Activated CD8-positive, alpha-beta memory T cell treated with anti-CD3 and anti-CD28 coated beads, Interleukin-2, amount 50 U/mL, for 24 hours (primary cell): ENCODE measurements at regions not wholly inside any gene's neighbourhood (a gene's known extent, or its start where the extent isn't known, plus 50 kb on each side); places are given as distances from the start of the nearest gene placed in this dataset.
"Not testable (repeated sequence)": the region's sequence is repeated elsewhere in the genome, so short reads cannot be mapped to it uniquely, and the experiment has no call there.

Source experiments
- DNase-seq: peaks from one replicate; pipeline ENCODE4 v3.0.0-alpha.2; 2020; ENCODE audit errors: extremely low read depth

DNA sequence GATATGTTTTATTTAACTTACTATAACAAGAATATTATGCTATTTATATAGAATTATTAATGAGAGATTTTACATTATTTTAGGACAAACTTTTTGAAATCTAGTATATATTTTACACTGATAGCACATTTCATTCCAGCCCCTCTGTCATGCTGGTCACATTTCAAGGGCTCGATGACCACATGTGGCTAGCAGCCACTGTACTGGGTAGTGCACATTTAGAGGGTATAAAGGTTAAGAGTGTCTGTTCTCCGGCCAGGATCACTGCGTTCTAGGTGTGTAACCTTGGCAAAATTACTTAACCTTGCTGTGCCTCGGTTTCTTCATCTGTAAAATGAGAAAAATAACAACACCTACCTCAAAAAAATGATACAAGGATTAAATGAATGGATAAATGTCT is 87.2 kb upstream of the TNP1 start:
- DNase-seq = no peak

GRCh38 chr2:216944733-216945132 is 84.9 kb upstream of the TNP1 start:
- no peak for DNase-seq

DNA sequence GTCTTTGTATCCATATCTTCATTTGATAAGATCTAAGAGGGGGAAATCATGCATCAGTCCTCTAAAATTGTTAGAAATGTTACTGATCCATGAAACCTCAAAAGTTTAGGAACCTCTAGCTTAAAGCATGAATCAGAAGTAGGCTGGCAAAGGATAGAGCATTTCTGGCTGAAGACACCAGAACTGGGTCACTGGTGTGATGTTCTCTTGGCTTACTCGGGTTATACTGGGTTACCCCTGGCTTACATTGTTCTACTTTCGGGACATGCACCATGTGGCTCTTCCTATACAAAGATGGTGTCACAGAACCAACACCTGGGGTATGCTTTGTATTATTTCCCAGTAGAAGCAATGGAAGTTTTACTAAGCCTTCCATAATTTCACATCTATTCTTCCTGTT is 83.2 kb upstream of the TNP1 start:
- DNase-seq = no peak

- no peak for DNase-seq
Measured at GRCh38 chr2:216942465-216942864, 82.6 kb upstream of the TNP1 start.

- no peak for DNase-seq
Measured at GRCh38 chr2:216942016-216942415, 82.2 kb upstream of the TNP1 start.

- DNase-seq = no peak
Measured at GRCh38 chr2:216936954-216937357, 77.1 kb upstream of the TNP1 start.

- DNase-seq = no peak
Measured at GRCh38 chr2:216934623-216935022, 74.8 kb upstream of the TNP1 start.

DNA sequence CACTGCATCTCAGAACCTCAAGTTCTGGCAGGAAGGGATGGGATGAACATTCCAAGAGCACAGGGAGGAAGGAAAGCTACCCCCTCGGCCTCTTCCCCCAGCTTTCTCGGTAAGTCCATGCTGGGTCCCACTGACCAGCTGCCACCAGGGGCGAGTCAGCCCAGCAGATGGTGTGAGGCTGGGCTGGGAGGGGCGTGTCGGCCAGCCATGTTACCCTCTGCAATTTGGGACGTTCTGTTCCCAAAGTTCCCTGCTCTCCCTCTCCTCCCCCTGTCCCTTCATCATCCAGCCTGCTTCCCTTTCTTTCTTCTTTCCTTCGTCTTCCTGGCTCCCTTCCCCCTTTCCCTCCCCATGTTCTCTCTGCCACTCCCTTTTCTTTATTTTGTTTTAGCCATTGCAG is 74.3 kb upstream of the TNP1 start:
- no peak for DNase-seq

- no peak for DNase-seq
Measured at GRCh38 chr2:216932863-216933548, 73.1 kb upstream of the TNP1 start.

GRCh38 chr2:216932113-216932862 is 72.4 kb upstream of the TNP1 start:
- DNase-seq = no peak

- DNase-seq = no peak
Measured at GRCh38 chr2:216930716-216931115, 70.9 kb upstream of the TNP1 start.

DNA sequence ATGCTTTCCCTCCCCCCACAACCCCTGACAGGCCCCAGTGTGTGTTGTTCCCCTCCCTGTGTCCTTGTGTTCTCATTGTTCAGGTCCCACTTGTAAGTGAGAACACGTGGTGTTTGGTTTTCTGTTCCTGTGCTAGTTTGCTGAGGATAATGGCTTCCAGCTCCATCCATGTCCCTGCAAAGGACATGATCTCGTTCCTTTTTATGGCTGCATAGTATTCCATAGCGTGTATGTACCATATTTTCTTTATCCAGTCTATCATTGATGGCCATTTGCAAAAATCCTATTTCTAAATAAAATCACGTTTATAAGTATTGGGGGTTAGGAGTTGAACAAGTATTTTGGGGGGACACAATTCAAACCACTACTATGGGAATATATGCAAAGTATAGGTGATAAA is 69.5 kb upstream of the TNP1 start:
- DNase-seq = not testable (repeated sequence)

GRCh38 chr2:216927163-216927562 is 67.3 kb upstream of the TNP1 start:
- DNase-seq = no peak

GRCh38 chr2:216925636-216926366 is 65.9 kb upstream of the TNP1 start:
- no peak for DNase-seq

DNA sequence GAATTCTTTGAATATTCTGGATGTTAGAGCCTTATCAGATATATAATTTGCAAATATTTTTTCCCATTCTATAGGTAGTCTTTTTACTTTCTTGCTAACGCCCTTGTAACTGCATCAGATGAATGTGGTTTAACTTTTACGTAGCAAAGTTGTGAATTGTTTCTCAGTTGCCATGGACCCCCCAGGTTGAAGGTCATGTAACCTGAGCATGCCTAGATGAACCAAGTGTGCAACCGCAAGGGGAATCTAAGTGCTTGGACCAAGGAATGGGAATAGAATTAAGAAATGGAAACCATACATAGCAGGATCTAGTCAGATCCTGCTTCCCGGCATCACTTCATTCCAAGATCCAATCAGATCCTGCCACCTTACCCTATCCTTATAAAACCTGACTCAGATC is 65.1 kb upstream of the TNP1 start:
- no peak for DNase-seq

DNA sequence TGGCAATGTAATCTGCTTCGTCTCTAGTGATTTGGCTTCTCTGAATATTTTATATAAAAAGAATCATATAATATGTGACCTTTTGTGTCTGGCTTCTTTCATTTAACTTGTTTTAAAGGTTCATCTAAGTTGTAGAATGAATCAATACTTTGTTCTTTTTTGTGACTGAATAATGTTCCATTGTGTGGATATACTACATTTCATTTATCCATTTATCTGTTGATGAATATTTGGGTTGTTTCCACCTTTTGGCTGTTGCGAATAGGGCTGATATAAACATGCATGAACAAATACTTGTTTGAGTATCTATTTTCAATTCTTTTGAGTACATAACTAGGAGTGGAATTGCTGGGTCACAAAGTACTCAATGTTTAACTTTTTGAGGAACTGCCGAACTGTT is 63.8 kb upstream of the TNP1 start:
- DNase-seq = no peak

GRCh38 chr2:216922175-216922780 is 62.4 kb upstream of the TNP1 start:
- DNase-seq = no peak

GRCh38 chr2:216920937-216921456 is 61.1 kb upstream of the TNP1 start:
- no peak for DNase-seq

DNA sequence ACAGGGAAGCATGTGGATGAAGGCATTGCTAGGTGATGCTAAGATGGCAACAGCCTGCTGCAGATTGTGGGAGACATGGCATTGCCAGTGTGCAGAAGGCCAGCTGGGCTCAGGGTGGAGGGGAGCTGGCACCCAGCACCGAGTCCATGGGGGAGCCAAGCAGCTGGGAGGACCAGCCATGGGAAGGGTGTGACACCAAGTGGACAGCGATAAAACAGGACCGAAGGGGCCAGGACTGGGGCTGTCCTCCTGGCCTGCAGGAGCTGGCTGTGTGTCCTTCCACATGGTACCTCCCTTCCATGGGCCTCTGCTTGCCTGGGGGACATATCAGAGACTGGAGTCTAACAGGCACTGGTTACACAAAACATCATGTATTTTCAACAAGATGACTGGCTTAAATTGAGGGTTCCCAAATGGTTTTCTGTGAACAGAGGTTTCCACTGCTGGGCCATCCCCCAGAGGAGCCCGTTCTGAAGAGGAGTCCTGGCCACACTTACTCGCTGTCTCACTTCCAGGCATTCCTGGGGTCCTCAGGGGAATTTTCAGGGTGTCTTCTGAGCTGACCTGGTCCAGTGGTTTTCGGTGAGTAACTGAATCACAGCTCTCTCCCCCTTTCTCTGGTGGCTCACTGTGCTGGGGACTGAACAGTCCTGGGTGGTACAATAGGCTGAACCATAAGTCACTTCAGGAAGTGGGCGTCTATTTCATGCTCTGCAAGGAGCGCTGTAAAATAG is 60.4 kb upstream of the TNP1 start:
- no peak for DNase-seq

DNA sequence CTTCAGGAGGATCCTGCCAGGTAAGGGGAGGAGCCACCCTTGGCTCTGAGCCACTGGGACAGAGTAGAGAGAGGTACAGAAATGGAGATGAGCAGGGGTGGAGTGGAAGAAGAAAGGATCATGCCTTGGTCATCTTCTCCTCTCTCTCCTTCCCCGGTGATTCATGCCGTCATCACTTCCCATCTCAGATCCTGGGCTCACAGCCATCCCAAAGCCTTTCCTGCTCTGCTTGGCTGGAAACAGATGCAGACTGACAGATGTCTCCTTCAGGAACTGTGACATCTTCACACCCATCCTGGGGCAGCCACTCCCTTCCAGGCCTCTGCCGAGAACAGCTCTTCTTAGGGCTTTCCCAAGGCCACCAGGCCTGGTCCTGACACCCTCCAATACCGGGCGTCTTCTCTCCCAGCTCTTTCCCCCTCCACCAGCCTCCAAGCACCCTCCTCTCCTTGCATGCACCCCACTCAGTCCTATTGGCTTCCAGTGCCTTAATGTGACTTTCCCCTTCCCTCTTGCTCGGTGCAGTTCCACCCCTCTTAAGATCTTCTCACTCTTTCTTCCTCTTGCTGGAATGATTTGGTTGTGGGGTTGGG is 58.3 kb upstream of the TNP1 start:
- DNase-seq = no peak
